PC-3 (cell line): ENCODE measurements at regions not wholly inside any gene's neighbourhood (a gene's known extent, or its start where the extent isn't known, plus 50 kb on each side); places are given as distances from the start of the nearest gene placed in this dataset.

ENCODE experiments used
- CTCF ChIP-seq: fragments of 300-600 bp; sonication (generic); conservative IDR thresholded peaks from 2 replicates; pipeline ENCODE4 v1.5.1; 2017; ENCODE audit warnings: antibody characterized with exemption, low read depth, mild to moderate bottlenecking, low read length
- EZH2 ChIP-seq: fragments of 300-600 bp; sonication (generic); IDR thresholded peaks from one replicate; pipeline ENCODE4 v1.6.1; 2017; ENCODE audit warnings: antibody characterized with exemption, mild to moderate bottlenecking, low read length; ENCODE audit not compliant: unreplicated experiment

GRCh38 chr10:21296575-21297355 lies 228.7 kb downstream of the SKIDA1 start:
- no peak for TF ChIP-seq CTCF
- TF ChIP-seq EZH2 = no peak
